ENCODE measurements at regions not wholly inside any gene's neighbourhood (a gene's known extent, or its start where the extent isn't known, plus 50 kb on each side); places are given as distances from the start of the nearest gene placed in this dataset.
"Not testable (repeated sequence)": the region's sequence is repeated elsewhere in the genome, so short reads cannot be mapped to it uniquely, and the experiment has no call there.

GRCh38 chr1:148345659-148346151, 137.4 kb downstream of the PPIAL4G start:
- TF ChIP-seq CTCF (IDR thresholded peaks at IDR 0.05): peak; percentile 88
- TF ChIP-seq TCF7L2, POLR2AphosphoS5 (IDR thresholded peaks at IDR 0.05; ENCODE audit: low read depth, low read length): not testable (repeated sequence)
